MM.1S (cell line): ENCODE measurements at regions not wholly inside any gene's neighbourhood (a gene's known extent, or its start where the extent isn't known, plus 50 kb on each side); places are given as distances from the start of the nearest gene placed in this dataset.

Experiments used
- DNase-seq: peaks from one replicate; pipeline ENCODE4 v3.0.0-alpha.2; 2015
- H2AFZ ChIP-seq: fragments of 300-600 bp; sonication (generic); 2 replicates; pipeline ENCODE4 v1.6.0; 2016; ENCODE audit warnings: antibody characterized with exemption, low read length
- H3F3A ChIP-seq: fragments of 300-600 bp; sonication (generic); 2 replicates; pipeline ENCODE4 v1.6.1; 2016; ENCODE audit warnings: mild to moderate bottlenecking, antibody characterized with exemption, low read length, moderate library complexity, mixed read lengths; ENCODE audit not compliant: insufficient read depth
- H3K27ac ChIP-seq: fragments of 300-600 bp; sonication (generic); 2 replicates; pipeline ENCODE4 v1.5.1; 2016; ENCODE audit warnings: mild to moderate bottlenecking, low read length
- H3K27me3 ChIP-seq: fragments of 300-600 bp; sonication (generic); replicated peaks from 2 replicates; pipeline ENCODE4 v1.6.0; 2016; ENCODE audit warnings: low read length; ENCODE audit not compliant: insufficient read depth
- H3K36me3 ChIP-seq: fragments of 300-600 bp; sonication (generic); replicated peaks from 2 replicates; pipeline ENCODE4 v1.6.1; 2016; ENCODE audit warnings: mild to moderate bottlenecking, low read length, mixed read lengths; ENCODE audit not compliant: insufficient read depth
- H3K4me1 ChIP-seq: fragments of 300-600 bp; sonication (generic); 2 replicates; pipeline ENCODE4 v1.6.1; 2016; ENCODE audit warnings: low read length, mixed read lengths
- H3K4me2 ChIP-seq: fragments of 300-600 bp; sonication (generic); 2 replicates; pipeline ENCODE4 v1.6.0; 2016; ENCODE audit warnings: low read depth, low read length
- H3K4me3 ChIP-seq: fragments of 300-600 bp; sonication (generic); 2 replicates; pipeline ENCODE4 v1.5.1; 2016; ENCODE audit warnings: low read length, mixed read lengths
- H3K79me2 ChIP-seq: fragments of 300-600 bp; sonication (generic); 2 replicates; pipeline ENCODE4 v1.6.1; 2016; ENCODE audit warnings: mixed run types, low read length, mixed read lengths
- H3K9ac ChIP-seq: fragments of 300-600 bp; sonication (generic); 2 replicates; pipeline ENCODE4 v1.6.1; 2016; ENCODE audit warnings: low read length, mixed read lengths
- H3K9me2 ChIP-seq: fragments of 300-600 bp; sonication (generic); replicated peaks from 2 replicates; pipeline ENCODE4 v1.6.1; 2016; ENCODE audit warnings: mild to moderate bottlenecking, low read length, mixed read lengths; ENCODE audit not compliant: insufficient read depth
- H3K9me3 ChIP-seq: fragments of 300-600 bp; sonication (generic); replicated peaks from 2 replicates; pipeline ENCODE4 v1.6.1; 2016; ENCODE audit warnings: mild to moderate bottlenecking, low read length, mixed read lengths; ENCODE audit not compliant: insufficient read depth
- H4K20me1 ChIP-seq: fragments of 300-600 bp; sonication (generic); 2 replicates; pipeline ENCODE4 v1.6.1; 2016; ENCODE audit warnings: mild to moderate bottlenecking, low read length, moderate library complexity, mixed read lengths; ENCODE audit not compliant: insufficient read depth
- EZH2 ChIP-seq: fragments of 300-600 bp; sonication (generic); optimal IDR thresholded peaks from 2 replicates; pipeline ENCODE3; 2017; ENCODE audit warnings: low read depth, mild to moderate bottlenecking, antibody characterized with exemption, low read length, mixed read lengths
- EZH2phosphoT487 ChIP-seq: fragments of 300-600 bp; sonication (generic); IDR thresholded peaks from 2 replicates; pipeline ENCODE4 v1.6.1; 2018; ENCODE audit warnings: antibody characterized with exemption, low read length
- TF ChIP-seq, protein P1 (sequence below): fragments of 300-600 bp; sonication (generic); IDR thresholded peaks from 2 replicates; pipeline ENCODE4 v1.5.1; 2016; ENCODE audit warnings: antibody characterized with exemption, low read length, mixed read lengths

DNA sequence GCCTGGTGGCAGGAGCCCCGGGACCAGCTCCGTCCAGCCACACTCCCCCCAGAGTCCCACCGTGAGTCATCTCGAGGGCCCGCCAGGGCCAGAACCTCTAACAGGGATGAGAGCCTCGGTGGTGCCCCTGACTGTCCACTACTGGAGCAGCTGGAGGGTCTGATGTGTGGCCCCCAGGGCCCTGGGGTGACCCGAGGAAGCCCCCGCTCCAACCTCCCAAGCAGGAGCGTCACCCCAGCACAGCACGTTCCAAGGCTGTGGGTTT is 135.9 kb upstream of the NKX1-1 start:
- H3K27ac ChIP-seq: no peak overlapping the region
- no peaks in the 10 kb centered on the region for H3K36me3 ChIP-seq
- H3K27me3 ChIP-seq: peaks cover 34% of the 10 kb centered on the region
- H3K4me2 ChIP-seq: no peak overlapping the region
- H4K20me1 ChIP-seq: no peaks in the 10 kb centered on the region
- no peak for TF ChIP-seq EZH2phosphoT487
- TF ChIP-seq EZH2: no peak
- TF ChIP-seq, protein P1, sequence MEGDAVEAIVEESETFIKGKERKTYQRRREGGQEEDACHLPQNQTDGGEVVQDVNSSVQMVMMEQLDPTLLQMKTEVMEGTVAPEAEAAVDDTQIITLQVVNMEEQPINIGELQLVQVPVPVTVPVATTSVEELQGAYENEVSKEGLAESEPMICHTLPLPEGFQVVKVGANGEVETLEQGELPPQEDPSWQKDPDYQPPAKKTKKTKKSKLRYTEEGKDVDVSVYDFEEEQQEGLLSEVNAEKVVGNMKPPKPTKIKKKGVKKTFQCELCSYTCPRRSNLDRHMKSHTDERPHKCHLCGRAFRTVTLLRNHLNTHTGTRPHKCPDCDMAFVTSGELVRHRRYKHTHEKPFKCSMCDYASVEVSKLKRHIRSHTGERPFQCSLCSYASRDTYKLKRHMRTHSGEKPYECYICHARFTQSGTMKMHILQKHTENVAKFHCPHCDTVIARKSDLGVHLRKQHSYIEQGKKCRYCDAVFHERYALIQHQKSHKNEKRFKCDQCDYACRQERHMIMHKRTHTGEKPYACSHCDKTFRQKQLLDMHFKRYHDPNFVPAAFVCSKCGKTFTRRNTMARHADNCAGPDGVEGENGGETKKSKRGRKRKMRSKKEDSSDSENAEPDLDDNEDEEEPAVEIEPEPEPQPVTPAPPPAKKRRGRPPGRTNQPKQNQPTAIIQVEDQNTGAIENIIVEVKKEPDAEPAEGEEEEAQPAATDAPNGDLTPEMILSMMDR: no peak
- H3K4me3 ChIP-seq: no peak overlapping the region
- H3F3A ChIP-seq: no peaks in the 10 kb centered on the region
- H2AFZ ChIP-seq: no peak overlapping the region
- H3K4me1 ChIP-seq: no peaks in the 10 kb centered on the region
- H3K9me2 ChIP-seq: no peaks in the 10 kb centered on the region
- DNase-seq: no peak
- H3K9me3 ChIP-seq: no peaks in the 10 kb centered on the region
- H3K79me2 ChIP-seq: no peaks in the 10 kb centered on the region
- H3K9ac ChIP-seq: no peak overlapping the region

- Histone ChIP-seq H3K4me2 (no peak overlapping the region), H3K9me3 (no peaks in the 10 kb centered on the region), H3K9ac (no peak overlapping the region), H3K27me3 (peaks cover 33% of the 10 kb centered on the region), H3K79me2 (no peaks in the 10 kb centered on the region), H3K36me3 (no peaks in the 10 kb centered on the region), H3K4me1 (no peaks in the 10 kb centered on the region), H3K27ac (no peak overlapping the region), H3K4me3 (no peak overlapping the region), H2AFZ (no peak overlapping the region), H3K9me2 (no peaks in the 10 kb centered on the region), H4K20me1 (no peaks in the 10 kb centered on the region), H3F3A (no peaks in the 10 kb centered on the region)
- no peak for TF ChIP-seq EZH2phosphoT487
- TF ChIP-seq, protein P1: no peak
- TF ChIP-seq EZH2: no peak
- no peak for DNase-seq
These were observed 135.4 kb upstream of the NKX1-1 start for GRCh38 chr4:1541449-1542225.

- Histone ChIP-seq H3K36me3 (no peaks in the 10 kb centered on the region), H3K9ac (no peak overlapping the region), H2AFZ (no peak overlapping the region), H3K9me2 (no peaks in the 10 kb centered on the region), H3K27ac (no peak overlapping the region), H3K27me3 (peaks cover 33% of the 10 kb centered on the region), H3K4me3 (no peak overlapping the region), H4K20me1 (no peaks in the 10 kb centered on the region), H3K4me1 (no peaks in the 10 kb centered on the region), H3K79me2 (no peaks in the 10 kb centered on the region), H3F3A (no peaks in the 10 kb centered on the region), H3K4me2 (no peak overlapping the region), H3K9me3 (no peaks in the 10 kb centered on the region)
- DNase-seq: no peak
- TF ChIP-seq EZH2 (no peak), EZH2phosphoT487 (no peak)
- TF ChIP-seq, protein P1: no peak
These were observed 134.5 kb upstream of the NKX1-1 start for GRCh38 chr4:1540601-1541375.
